ENCODE measurements at regions not wholly inside any gene's neighbourhood (a gene's known extent, or its start where the extent isn't known, plus 50 kb on each side); places are given as distances from the start of the nearest gene placed in this dataset.

GRCh38 chr18:40036861-40037260 lies 1918.2 kb upstream of the PIK3C3 start:
- Histone ChIP-seq H3K4me1 (ENCODE audit: control insufficient read depth in 2 of 2, insufficient read depth in 1 of 2, low read depth in 1 of 2, low read length in 2 of 2) (peaks cover 0 to 3% of the 10 kb centered on the region in 2 donors), H3K4ac (ENCODE audit: low read length) (no peak overlapping the region), H2AFZ (ENCODE audit: low read length) (no peak overlapping the region), H2BK120ac (ENCODE audit: low read depth, low read length) (no peak overlapping the region), H3K4me3 (ENCODE audit: low read length in 2 of 2) (no peak overlapping the region), H4K91ac (ENCODE audit: low read depth, low read length, poor library complexity) (no peak overlapping the region), H2BK12ac (ENCODE audit: low read length) (no peak overlapping the region), H3K4me2 (ENCODE audit: insufficient read depth, low read length, poor library complexity, severe bottlenecking) (no peak overlapping the region), H3K79me1 (ENCODE audit: low read depth, low read length) (no peaks in the 10 kb centered on the region), H3K9ac (ENCODE audit: low read depth, low read length, poor library complexity) (no peak overlapping the region), H3K36me3 (replicated peaks in 1 of 2; ENCODE audit: control insufficient read depth in 2 of 2, insufficient read depth in 2 of 2, low read length in 2 of 2) (no peaks in the 10 kb centered on the region), H3K23ac (ENCODE audit: low read depth, low read length, poor library complexity) (no peak overlapping the region), H3K18ac (ENCODE audit: low read length) (no peak overlapping the region), H3K9me3 (replicated peaks in 1 of 2; ENCODE audit: control insufficient read depth in 2 of 2, insufficient read depth in 1 of 2, low read depth in 1 of 2, low read length in 2 of 2) (no peaks in the 10 kb centered on the region), H3K27ac (replicated peaks; ENCODE audit: low read length) (no peak overlapping the region), H2BK15ac (ENCODE audit: low read length) (no peak overlapping the region), H3K27me3 (ENCODE audit: control insufficient read depth in 3 of 3, insufficient read depth in 3 of 3, low read depth in 1 of 3, low read length in 3 of 3) (no peaks in the 10 kb centered on the region), H2BK5ac (ENCODE audit: low read length) (no peak overlapping the region), H3K14ac (ENCODE audit: low read length) (no peak overlapping the region), H4K8ac (ENCODE audit: low read depth, low read length) (no peak overlapping the region), H2AK5ac (ENCODE audit: low read depth, low read length) (no peak overlapping the region)
- no peak for DNase-seq (ENCODE audit: low spot score)
- WGBS, 2 donors (ENCODE audit: extremely low coverage in 2 of 2, insufficient read length in 2 of 2, insufficient replicate concordance in 1 of 2) = no CpG with 5 or more reads among the region's 1 CpG

DNA sequence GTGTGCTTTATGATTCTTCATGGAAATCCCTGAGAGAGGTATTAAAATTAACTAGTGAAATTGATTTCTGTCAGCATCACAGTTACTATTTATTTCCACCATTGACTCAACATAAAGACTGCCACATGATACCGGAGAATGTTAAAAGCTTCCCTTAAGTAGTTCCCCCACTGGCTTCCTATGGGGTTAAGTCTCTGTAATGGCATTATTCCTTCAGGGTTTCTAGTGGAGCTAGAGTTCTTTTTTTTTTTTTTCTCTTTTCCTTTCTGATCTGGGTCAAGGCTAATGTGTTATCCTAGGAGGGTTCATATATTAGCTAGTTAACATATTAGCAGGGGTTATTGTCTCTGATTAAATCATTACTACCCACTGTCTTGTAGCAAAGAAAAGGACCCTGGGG lies 1919.1 kb upstream of the PIK3C3 start:
- no peak overlapping the region for H2BK5ac ChIP-seq (ENCODE audit: low read length)
- H3K4me3 ChIP-seq (ENCODE audit: low read length in 2 of 2) = no peak overlapping the region
- H2BK120ac ChIP-seq (ENCODE audit: low read depth, low read length) = no peak overlapping the region
- no CpG with 5 or more reads among the region's 1 CpG for WGBS, 2 donors (ENCODE audit: extremely low coverage in 2 of 2, insufficient read length in 2 of 2, insufficient replicate concordance in 1 of 2)
- H2BK12ac ChIP-seq (ENCODE audit: low read length) = no peak overlapping the region
- no peak overlapping the region for H4K91ac ChIP-seq (ENCODE audit: low read depth, low read length, poor library complexity)
- no peaks in the 10 kb centered on the region for H3K9me3 ChIP-seq (replicated peaks in 1 of 2; ENCODE audit: control insufficient read depth in 2 of 2, insufficient read depth in 1 of 2, low read depth in 1 of 2, low read length in 2 of 2)
- no peak overlapping the region for H4K8ac ChIP-seq (ENCODE audit: low read depth, low read length)
- H2BK15ac ChIP-seq (ENCODE audit: low read length) = no peak overlapping the region
- no peak overlapping the region for H2AK5ac ChIP-seq (ENCODE audit: low read depth, low read length)
- no peak overlapping the region for H3K23ac ChIP-seq (ENCODE audit: low read depth, low read length, poor library complexity)
- no peak overlapping the region for H3K9ac ChIP-seq (ENCODE audit: low read depth, low read length, poor library complexity)
- H3K27me3 ChIP-seq (ENCODE audit: control insufficient read depth in 3 of 3, insufficient read depth in 3 of 3, low read depth in 1 of 3, low read length in 3 of 3) = no peaks in the 10 kb centered on the region
- no peak for DNase-seq (ENCODE audit: low spot score)
- H3K79me1 ChIP-seq (ENCODE audit: low read depth, low read length) = no peaks in the 10 kb centered on the region
- no peaks in the 10 kb centered on the region for H3K36me3 ChIP-seq (replicated peaks in 1 of 2; ENCODE audit: control insufficient read depth in 2 of 2, insufficient read depth in 2 of 2, low read length in 2 of 2)
- no peak overlapping the region for H3K4me2 ChIP-seq (ENCODE audit: insufficient read depth, low read length, poor library complexity, severe bottlenecking)
- H3K14ac ChIP-seq (ENCODE audit: low read length) = no peak overlapping the region
- no peak overlapping the region for H3K18ac ChIP-seq (ENCODE audit: low read length)
- no peak overlapping the region for H3K4ac ChIP-seq (ENCODE audit: low read length)
- no peak overlapping the region for H2AFZ ChIP-seq (ENCODE audit: low read length)
- H3K4me1 ChIP-seq (ENCODE audit: control insufficient read depth in 2 of 2, insufficient read depth in 1 of 2, low read depth in 1 of 2, low read length in 2 of 2) = no peaks in the 10 kb centered on the region
- H3K27ac ChIP-seq (replicated peaks; ENCODE audit: low read length) = no peak overlapping the region

DNA sequence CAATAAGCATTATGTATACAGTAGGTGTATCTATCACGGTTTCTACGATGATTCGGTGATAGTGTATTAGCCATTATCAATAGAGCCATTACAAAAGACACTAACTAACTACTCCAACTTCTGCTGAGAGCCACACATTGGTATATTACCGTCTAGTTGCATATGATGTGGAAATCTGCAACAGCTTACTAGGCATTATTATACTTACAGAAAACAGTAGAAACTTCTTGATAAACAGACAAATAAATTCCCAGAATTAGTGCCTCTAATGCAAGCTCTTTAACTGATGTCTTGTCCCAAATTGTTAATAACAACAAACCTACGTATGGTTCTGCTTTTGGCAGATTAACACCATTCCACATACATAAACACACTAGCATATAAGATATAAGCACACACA lies 1923.0 kb upstream of the PIK3C3 start:
- Histone ChIP-seq H3K9me3 (replicated peaks in 1 of 2; ENCODE audit: control insufficient read depth in 2 of 2, insufficient read depth in 1 of 2, low read depth in 1 of 2, low read length in 2 of 2) (no peaks in the 10 kb centered on the region), H2BK15ac (ENCODE audit: low read length) (no peak overlapping the region), H3K4me3 (ENCODE audit: low read length in 2 of 2) (no peak overlapping the region), H3K4me2 (ENCODE audit: insufficient read depth, low read length, poor library complexity, severe bottlenecking) (no peak overlapping the region), H3K4me1 (ENCODE audit: control insufficient read depth in 2 of 2, insufficient read depth in 1 of 2, low read depth in 1 of 2, low read length in 2 of 2) (no peaks in the 10 kb centered on the region), H2AFZ (ENCODE audit: low read length) (no peak overlapping the region), H3K79me1 (ENCODE audit: low read depth, low read length) (no peaks in the 10 kb centered on the region), H4K91ac (ENCODE audit: low read depth, low read length, poor library complexity) (no peak overlapping the region), H4K8ac (ENCODE audit: low read depth, low read length) (no peak overlapping the region), H2BK120ac (ENCODE audit: low read depth, low read length) (no peak overlapping the region), H3K18ac (ENCODE audit: low read length) (no peak overlapping the region), H3K4ac (ENCODE audit: low read length) (no peak overlapping the region), H3K27ac (replicated peaks; ENCODE audit: low read length) (no peak overlapping the region), H3K36me3 (replicated peaks in 1 of 2; ENCODE audit: control insufficient read depth in 2 of 2, insufficient read depth in 2 of 2, low read length in 2 of 2) (no peaks in the 10 kb centered on the region), H3K23ac (ENCODE audit: low read depth, low read length, poor library complexity) (no peak overlapping the region), H2BK5ac (ENCODE audit: low read length) (no peak overlapping the region), H2BK12ac (ENCODE audit: low read length) (no peak overlapping the region), H3K9ac (ENCODE audit: low read depth, low read length, poor library complexity) (no peak overlapping the region), H3K27me3 (ENCODE audit: control insufficient read depth in 3 of 3, insufficient read depth in 3 of 3, low read depth in 1 of 3, low read length in 3 of 3) (no peaks in the 10 kb centered on the region), H3K14ac (ENCODE audit: low read length) (no peak overlapping the region), H2AK5ac (ENCODE audit: low read depth, low read length) (no peak overlapping the region)
- no peak for DNase-seq (ENCODE audit: low spot score)
- WGBS, 2 donors (ENCODE audit: extremely low coverage in 2 of 2, insufficient read length in 2 of 2, insufficient replicate concordance in 1 of 2) = no CpG with 5 or more reads among the region's 5 CpGs

GRCh38 chr18:40031435-40031834 lies 1923.6 kb upstream of the PIK3C3 start:
- Histone ChIP-seq H4K8ac (ENCODE audit: low read depth, low read length) (no peak overlapping the region), H3K79me1 (ENCODE audit: low read depth, low read length) (no peaks in the 10 kb centered on the region), H2AK5ac (ENCODE audit: low read depth, low read length) (no peak overlapping the region), H3K27ac (replicated peaks; ENCODE audit: low read length) (no peak overlapping the region), H3K4ac (ENCODE audit: low read length) (no peak overlapping the region), H3K27me3 (ENCODE audit: control insufficient read depth in 3 of 3, insufficient read depth in 3 of 3, low read depth in 1 of 3, low read length in 3 of 3) (no peaks in the 10 kb centered on the region), H3K4me3 (ENCODE audit: low read length in 2 of 2) (no peak overlapping the region), H3K14ac (ENCODE audit: low read length) (no peak overlapping the region), H2BK120ac (ENCODE audit: low read depth, low read length) (no peak overlapping the region), H3K23ac (ENCODE audit: low read depth, low read length, poor library complexity) (no peak overlapping the region), H2BK5ac (ENCODE audit: low read length) (no peak overlapping the region), H2BK15ac (ENCODE audit: low read length) (no peak overlapping the region), H3K9me3 (replicated peaks in 1 of 2; ENCODE audit: control insufficient read depth in 2 of 2, insufficient read depth in 1 of 2, low read depth in 1 of 2, low read length in 2 of 2) (no peaks in the 10 kb centered on the region), H3K4me1 (ENCODE audit: control insufficient read depth in 2 of 2, insufficient read depth in 1 of 2, low read depth in 1 of 2, low read length in 2 of 2) (no peaks in the 10 kb centered on the region), H2BK12ac (ENCODE audit: low read length) (no peak overlapping the region), H3K36me3 (replicated peaks in 1 of 2; ENCODE audit: control insufficient read depth in 2 of 2, insufficient read depth in 2 of 2, low read length in 2 of 2) (no peaks in the 10 kb centered on the region), H4K91ac (ENCODE audit: low read depth, low read length, poor library complexity) (no peak overlapping the region), H3K18ac (ENCODE audit: low read length) (no peak overlapping the region), H2AFZ (ENCODE audit: low read length) (no peak overlapping the region), H3K9ac (ENCODE audit: low read depth, low read length, poor library complexity) (no peak overlapping the region), H3K4me2 (ENCODE audit: insufficient read depth, low read length, poor library complexity, severe bottlenecking) (no peak overlapping the region)
- no peak for DNase-seq (ENCODE audit: low spot score)
- no CpG with 5 or more reads among the region's 1 CpG for WGBS, 2 donors (ENCODE audit: extremely low coverage in 2 of 2, insufficient read length in 2 of 2, insufficient replicate concordance in 1 of 2)

Data from neuronal stem cell (in vitro differentiated cells).